Vagina (tissue), 2 donors: ENCODE measurements at regions not wholly inside any gene's neighbourhood (a gene's known extent, or its start where the extent isn't known, plus 50 kb on each side); places are given as distances from the start of the nearest gene placed in this dataset.

ENCODE experiments used
- DNase-seq, 2 donors: peaks; one replicate each; pipeline ENCODE4 v3.0.0-alpha.2; 2017; ENCODE audit errors: extremely low spot score in 2 of 2
- H3K27ac ChIP-seq: fragments of 200-600 bp; sonication (generic); one replicate; pipeline ENCODE4 v1.5.1; 2019
- H3K27me3 ChIP-seq: fragments of 200-600 bp; sonication (generic); one replicate; pipeline ENCODE4 v1.5.1; 2019
- H3K36me3 ChIP-seq, 2 donors: fragments of 200-600 bp; sonication (generic); one replicate each; pipeline ENCODE4 v1.5.1; 2017 to 2019
- H3K4me1 ChIP-seq: fragments of 200-600 bp; sonication (generic); one replicate; pipeline ENCODE4 v1.5.1; 2019
- H3K4me3 ChIP-seq, 2 donors: fragments of 200-600 bp; sonication (generic); 1 replicate in 1 of 2; 2 replicates in 1 of 2; pipeline ENCODE4 v1.5.1; 2016 to 2019
- H3K9me3 ChIP-seq: fragments of 200-600 bp; sonication (generic); one replicate; pipeline ENCODE4 v1.5.1; 2019
- POLR2A ChIP-seq, 2 donors: fragments of 450-650 bp; IDR thresholded peaks; one replicate each; pipeline ENCODE4 v1.6.1; 2017; ENCODE audit warnings: antibody characterized with exemption in 2 of 2, mild to moderate bottlenecking in 2 of 2, moderate library complexity in 2 of 2
- POLR2AphosphoS5 ChIP-seq, 2 donors: sonication (generic); formaldehyde crosslinking; IDR thresholded peaks; one replicate each; pipeline ENCODE4 v1.9.0; 2017; ENCODE audit warnings: antibody characterized with exemption in 2 of 2, mild to moderate bottlenecking in 2 of 2, low read depth in 1 of 2; ENCODE audit not compliant: insufficient read depth in 1 of 2
- intact Hi-C: fragments of 100-400 bp; cut with DNase I; formaldehyde crosslinking; loops from one replicate; pipeline ENCODE4 v1.15.1; 2023
- TF ChIP-seq, protein P1 (sequence below), 3 experiments: fragments of 450-650 bp in 2 of 3; fragments of 200-600 bp in 1 of 3; sonication (generic) in 1 of 3; IDR thresholded peaks; one replicate each; pipeline ENCODE4 v1.5.1; 2017 to 2019; ENCODE audit warnings: antibody characterized with exemption in 3 of 3, mild to moderate bottlenecking in 2 of 3, moderate library complexity in 2 of 3

DNA sequence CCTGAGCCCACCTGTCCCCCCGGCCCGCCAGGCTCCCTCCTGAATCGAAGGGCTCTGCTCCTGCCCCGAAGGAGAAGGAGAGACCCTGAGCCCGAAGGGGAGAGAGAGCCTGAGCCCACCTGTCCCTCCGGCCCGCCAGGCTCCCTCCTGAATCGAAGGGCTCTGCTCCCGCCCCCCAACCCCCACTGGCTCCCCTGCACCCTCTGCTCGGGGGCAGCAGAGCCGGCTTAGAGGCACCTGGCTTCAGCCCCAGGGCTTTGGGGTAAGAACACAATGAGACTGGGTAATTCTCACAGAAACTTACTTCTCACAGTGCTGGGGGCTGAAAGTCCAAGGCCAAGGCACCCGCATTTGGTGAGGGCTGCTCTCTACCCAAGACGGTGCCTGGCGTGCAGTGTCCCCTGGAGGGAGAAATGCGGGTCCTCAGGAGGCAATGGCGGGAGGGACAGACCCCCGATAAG, 53.1 kb upstream of the FBRSL1 start:
- Histone ChIP-seq H3K27me3 (no peaks in the 10 kb centered on the region), H3K27ac (no peak overlapping the region), H3K4me3 (no peak overlapping the region), H3K9me3 (no peaks in the 10 kb centered on the region), H3K36me3 (no peaks in the 10 kb centered on the region), H3K4me1 (peaks cover 14% of the 10 kb centered on the region)
- DNase-seq: no peak
- intact Hi-C loops: no loop called here
- TF ChIP-seq, protein P1, sequence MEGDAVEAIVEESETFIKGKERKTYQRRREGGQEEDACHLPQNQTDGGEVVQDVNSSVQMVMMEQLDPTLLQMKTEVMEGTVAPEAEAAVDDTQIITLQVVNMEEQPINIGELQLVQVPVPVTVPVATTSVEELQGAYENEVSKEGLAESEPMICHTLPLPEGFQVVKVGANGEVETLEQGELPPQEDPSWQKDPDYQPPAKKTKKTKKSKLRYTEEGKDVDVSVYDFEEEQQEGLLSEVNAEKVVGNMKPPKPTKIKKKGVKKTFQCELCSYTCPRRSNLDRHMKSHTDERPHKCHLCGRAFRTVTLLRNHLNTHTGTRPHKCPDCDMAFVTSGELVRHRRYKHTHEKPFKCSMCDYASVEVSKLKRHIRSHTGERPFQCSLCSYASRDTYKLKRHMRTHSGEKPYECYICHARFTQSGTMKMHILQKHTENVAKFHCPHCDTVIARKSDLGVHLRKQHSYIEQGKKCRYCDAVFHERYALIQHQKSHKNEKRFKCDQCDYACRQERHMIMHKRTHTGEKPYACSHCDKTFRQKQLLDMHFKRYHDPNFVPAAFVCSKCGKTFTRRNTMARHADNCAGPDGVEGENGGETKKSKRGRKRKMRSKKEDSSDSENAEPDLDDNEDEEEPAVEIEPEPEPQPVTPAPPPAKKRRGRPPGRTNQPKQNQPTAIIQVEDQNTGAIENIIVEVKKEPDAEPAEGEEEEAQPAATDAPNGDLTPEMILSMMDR (IDR thresholded peaks at IDR 0.05): no peak
- TF ChIP-seq POLR2AphosphoS5 (IDR thresholded peaks at IDR 0.05; ENCODE audit: insufficient read depth in 1 of 2, low read depth in 1 of 2): no peak
- TF ChIP-seq POLR2A (IDR thresholded peaks at IDR 0.05): no peak

DNA sequence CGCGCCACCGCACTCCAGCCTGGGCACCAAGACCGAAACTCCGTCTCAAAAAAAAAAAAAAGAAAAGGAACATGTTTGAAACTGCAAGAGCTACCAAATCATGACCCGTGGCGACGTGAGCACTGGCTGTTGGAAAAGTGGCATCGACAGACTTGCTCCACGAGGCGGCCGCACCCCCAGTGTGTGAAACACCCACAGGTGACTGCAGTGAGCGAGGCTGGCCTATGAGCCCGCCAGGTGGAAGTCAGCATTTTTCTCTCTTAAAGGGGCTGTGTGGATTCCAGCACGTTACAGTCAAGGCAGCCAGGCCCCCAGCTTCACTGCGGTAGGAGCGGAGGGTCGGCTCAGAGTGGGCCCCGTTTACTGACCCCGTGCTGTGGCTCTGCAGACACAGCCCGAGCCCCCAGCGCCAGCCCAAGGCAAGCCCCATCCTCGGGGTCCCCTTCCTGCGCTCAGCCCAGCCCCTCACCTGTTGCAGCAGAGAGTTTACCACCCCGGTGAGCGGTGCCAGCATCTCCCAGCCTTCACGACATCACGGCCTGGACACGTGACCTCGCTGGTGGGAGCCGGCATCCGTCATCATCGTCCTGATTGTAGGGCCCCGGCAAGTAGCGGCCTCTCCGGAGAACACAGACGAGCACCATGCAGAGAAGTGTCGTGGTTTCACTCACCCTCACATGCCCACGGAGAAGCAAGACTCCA, 54.3 kb upstream of the FBRSL1 start:
- Histone ChIP-seq H3K36me3 (no peaks in the 10 kb centered on the region), H3K4me1 (peaks cover 19% of the 10 kb centered on the region), H3K27ac (no peak overlapping the region), H3K9me3 (no peaks in the 10 kb centered on the region), H3K27me3 (no peaks in the 10 kb centered on the region), H3K4me3 (no peak overlapping the region)
- TF ChIP-seq POLR2A (IDR thresholded peaks at IDR 0.05): no peak
- TF ChIP-seq, protein P1 (IDR thresholded peaks at IDR 0.05): no peak
- TF ChIP-seq POLR2AphosphoS5 (IDR thresholded peaks at IDR 0.05; ENCODE audit: insufficient read depth in 1 of 2, low read depth in 1 of 2): no peak
- intact Hi-C loops: no loop called here
- no peak for DNase-seq

DNA sequence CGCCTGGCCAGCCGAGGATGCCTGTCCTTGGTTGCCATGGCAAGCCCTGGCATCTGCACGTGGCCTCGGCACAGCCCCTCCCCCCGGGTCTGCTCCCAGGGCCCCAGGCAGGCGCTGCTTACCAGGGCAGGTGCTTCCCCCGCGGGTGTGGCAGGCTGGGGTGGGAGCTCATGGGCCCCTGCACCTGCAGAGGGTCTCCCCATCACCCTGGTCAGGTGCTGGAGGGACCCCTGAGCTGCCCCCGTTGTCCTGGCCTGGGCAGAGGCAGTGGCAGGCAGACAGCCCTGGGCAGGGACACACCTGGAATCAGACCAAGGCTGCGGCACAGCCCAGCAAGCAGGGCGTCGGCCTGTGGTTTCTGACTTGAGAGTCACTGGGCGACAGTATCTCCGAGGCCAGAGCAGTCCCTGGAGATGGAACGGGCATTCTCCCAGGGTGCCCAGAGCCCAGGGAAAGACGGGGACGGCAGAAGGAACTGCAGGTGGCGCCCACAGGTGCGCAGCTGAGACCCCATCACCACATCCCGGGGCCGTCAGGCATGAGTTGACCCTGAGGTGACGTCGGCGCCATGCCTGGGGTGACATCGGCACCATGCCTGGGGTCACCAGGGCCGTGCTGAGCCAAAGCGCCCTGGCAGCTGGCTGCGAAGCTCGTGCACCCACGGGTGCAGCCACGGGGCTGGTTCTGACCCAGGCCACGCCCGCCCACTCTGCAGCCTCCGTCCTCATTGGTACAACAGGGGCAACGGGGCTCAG, 56.1 kb upstream of the FBRSL1 start:
- H3K9me3 ChIP-seq: no peaks in the 10 kb centered on the region
- intact Hi-C loops: no loop called here
- H3K36me3 ChIP-seq: no peaks in the 10 kb centered on the region
- DNase-seq: no peak
- H3K27me3 ChIP-seq: no peaks in the 10 kb centered on the region
- peaks cover 37% of the 10 kb centered on the region for H3K4me1 ChIP-seq
- no peak overlapping the region for H3K27ac ChIP-seq
- H3K4me3 ChIP-seq: no peak overlapping the region
- TF ChIP-seq POLR2A (IDR thresholded peaks at IDR 0.05): no peak
- TF ChIP-seq, protein P1 (IDR thresholded peaks at IDR 0.05): no peak
- no peak for TF ChIP-seq POLR2AphosphoS5 (IDR thresholded peaks at IDR 0.05; ENCODE audit: insufficient read depth in 1 of 2, low read depth in 1 of 2)

DNA sequence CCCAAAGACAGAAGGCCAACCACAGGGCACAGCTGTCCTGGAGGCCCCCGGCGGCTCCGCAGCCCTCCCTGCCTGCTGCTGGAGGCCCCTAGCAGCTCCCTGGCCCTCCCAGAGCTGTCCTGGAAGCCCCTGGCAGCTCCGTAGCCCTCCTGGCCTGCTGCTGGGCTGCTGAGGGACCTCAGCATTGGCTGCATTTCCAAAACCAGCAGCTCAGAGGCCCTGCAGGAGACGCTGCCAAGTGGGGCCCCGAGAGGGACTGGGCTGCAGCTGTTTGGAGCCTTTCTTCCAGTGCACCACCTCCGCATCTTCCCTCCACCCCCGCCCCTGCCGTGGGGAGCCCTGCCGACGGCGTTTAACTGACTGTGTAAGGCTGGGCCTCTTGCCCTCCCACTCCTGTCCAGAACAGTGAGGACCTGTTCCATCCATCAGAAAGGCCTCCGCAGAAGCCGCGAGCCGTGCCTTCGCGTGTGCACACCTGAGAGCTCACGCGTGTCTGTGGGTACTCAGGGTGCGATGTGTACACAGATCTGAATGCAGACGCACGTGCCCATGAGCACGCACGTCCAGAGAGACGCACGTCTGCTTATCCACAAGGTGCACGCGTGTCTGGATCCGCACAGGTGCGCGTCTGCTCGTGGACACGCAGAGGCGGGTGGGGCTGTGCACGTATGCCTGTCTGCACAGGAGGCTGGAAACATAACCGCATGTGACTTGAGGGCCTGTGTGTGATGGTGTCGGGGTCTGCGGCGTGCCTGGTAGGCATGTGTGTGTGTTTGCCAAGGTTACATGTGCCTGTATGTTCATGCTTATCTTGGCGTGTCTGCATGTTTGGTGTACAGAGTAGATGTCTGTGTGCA, 57.0 kb upstream of the FBRSL1 start:
- peaks cover 42% of the 10 kb centered on the region for H3K4me1 ChIP-seq
- no peaks in the 10 kb centered on the region for H3K9me3 ChIP-seq
- intact Hi-C loops: no loop called here
- DNase-seq: no peak
- no peak for TF ChIP-seq POLR2AphosphoS5 (IDR thresholded peaks at IDR 0.05; ENCODE audit: insufficient read depth in 1 of 2, low read depth in 1 of 2)
- TF ChIP-seq, protein P1 (IDR thresholded peaks at IDR 0.05): no peak
- no peak for TF ChIP-seq POLR2A (IDR thresholded peaks at IDR 0.05)
- no peaks in the 10 kb centered on the region for H3K27me3 ChIP-seq
- no peaks in the 10 kb centered on the region for H3K36me3 ChIP-seq
- no peak overlapping the region for H3K27ac ChIP-seq
- no peak overlapping the region for H3K4me3 ChIP-seq
